ENCODE measurements at regions not wholly inside any gene's neighbourhood (a gene's known extent, or its start where the extent isn't known, plus 50 kb on each side); places are given as distances from the start of the nearest gene placed in this dataset.

GRCh38 chr9:134234001-134234660 lies 69.8 kb upstream of the RNU6ATAC start:
- peaks cover 24% of the 10 kb centered on the region for H3K4me1 ChIP-seq
- no peak overlapping the region for H3K4me3 ChIP-seq
- H3K27ac ChIP-seq, result no peak overlapping the region
- DNase-seq, result no peak
- H3K27me3 ChIP-seq, result no peaks in the 10 kb centered on the region
- intact Hi-C loops (cut with DNase I; ENCODE audit: low total_unique reads), result no loop called here
- H3K9me3 ChIP-seq, result no peaks in the 10 kb centered on the region
- H3K36me3 ChIP-seq (ENCODE audit: low read depth, missing control alignments), result no peaks in the 10 kb centered on the region
- TF ChIP-seq, protein P1, sequence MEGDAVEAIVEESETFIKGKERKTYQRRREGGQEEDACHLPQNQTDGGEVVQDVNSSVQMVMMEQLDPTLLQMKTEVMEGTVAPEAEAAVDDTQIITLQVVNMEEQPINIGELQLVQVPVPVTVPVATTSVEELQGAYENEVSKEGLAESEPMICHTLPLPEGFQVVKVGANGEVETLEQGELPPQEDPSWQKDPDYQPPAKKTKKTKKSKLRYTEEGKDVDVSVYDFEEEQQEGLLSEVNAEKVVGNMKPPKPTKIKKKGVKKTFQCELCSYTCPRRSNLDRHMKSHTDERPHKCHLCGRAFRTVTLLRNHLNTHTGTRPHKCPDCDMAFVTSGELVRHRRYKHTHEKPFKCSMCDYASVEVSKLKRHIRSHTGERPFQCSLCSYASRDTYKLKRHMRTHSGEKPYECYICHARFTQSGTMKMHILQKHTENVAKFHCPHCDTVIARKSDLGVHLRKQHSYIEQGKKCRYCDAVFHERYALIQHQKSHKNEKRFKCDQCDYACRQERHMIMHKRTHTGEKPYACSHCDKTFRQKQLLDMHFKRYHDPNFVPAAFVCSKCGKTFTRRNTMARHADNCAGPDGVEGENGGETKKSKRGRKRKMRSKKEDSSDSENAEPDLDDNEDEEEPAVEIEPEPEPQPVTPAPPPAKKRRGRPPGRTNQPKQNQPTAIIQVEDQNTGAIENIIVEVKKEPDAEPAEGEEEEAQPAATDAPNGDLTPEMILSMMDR (IDR thresholded peaks at IDR 0.05), result no peak
- no peak for TF ChIP-seq POLR2A (IDR thresholded peaks at IDR 0.05)
- 91 to 93% methylated on average over 13 to 17 of the region's 21 CpGs for WGBS, 2 donors

GRCh38 chr9:134234687-134235359 lies 70.5 kb upstream of the RNU6ATAC start:
- intact Hi-C loops (cut with DNase I; ENCODE audit: low total_unique reads), result no loop called here
- Histone ChIP-seq H3K9me3 (no peaks in the 10 kb centered on the region), H3K4me1 (peaks cover 24% of the 10 kb centered on the region), H3K27ac (no peak overlapping the region), H3K36me3 (ENCODE audit: low read depth, missing control alignments) (no peaks in the 10 kb centered on the region), H3K4me3 (no peak overlapping the region), H3K27me3 (no peaks in the 10 kb centered on the region)
- 87 to 92% methylated on average over 17 to 21 of the region's 21 CpGs for WGBS, 2 donors
- TF ChIP-seq, protein P1 (IDR thresholded peaks at IDR 0.05), result no peak
- TF ChIP-seq POLR2A (IDR thresholded peaks at IDR 0.05), result no peak
- DNase-seq, result no peak

GRCh38 chr9:134235366-134235765 lies 71.0 kb upstream of the RNU6ATAC start:
- H3K27me3 ChIP-seq, result no peaks in the 10 kb centered on the region
- H3K4me1 ChIP-seq, result peaks cover 28% of the 10 kb centered on the region
- no peak overlapping the region for H3K27ac ChIP-seq
- intact Hi-C loops (cut with DNase I; ENCODE audit: low total_unique reads), result no loop called here
- no peaks in the 10 kb centered on the region for H3K36me3 ChIP-seq (ENCODE audit: low read depth, missing control alignments)
- H3K9me3 ChIP-seq, result no peaks in the 10 kb centered on the region
- 83 to 84% methylated on average over 10 to 16 of the region's 16 CpGs for whole genome bisulfite sequencing, 2 donors
- TF ChIP-seq POLR2A (IDR thresholded peaks at IDR 0.05), result no peak
- TF ChIP-seq, protein P1 (IDR thresholded peaks at IDR 0.05), result no peak
- DNase-seq, result no peak
- no peak overlapping the region for H3K4me3 ChIP-seq

- Histone ChIP-seq H3K9me3 (no peaks in the 10 kb centered on the region), H3K27me3 (no peaks in the 10 kb centered on the region), H3K4me1 (peaks cover 23% of the 10 kb centered on the region), H3K4me3 (no peak overlapping the region), H3K27ac (no peak overlapping the region), H3K36me3 (ENCODE audit: low read depth, missing control alignments) (no peaks in the 10 kb centered on the region)
- TF ChIP-seq, protein P1 (IDR thresholded peaks at IDR 0.05), result no peak
- no peak for TF ChIP-seq POLR2A (IDR thresholded peaks at IDR 0.05)
- intact Hi-C loops (cut with DNase I; ENCODE audit: low total_unique reads), result no loop called here
- DNase-seq, result no peak
- 32 to 41% methylated on average over 4 to 6 of the region's 6 CpGs for WGBS, 2 donors
These were observed 71.6 kb upstream of the RNU6ATAC start for GRCh38 chr9:134236001-134236421.

Data from testis (tissue), 2 donors.